GM06990 (cell line): ENCODE measurements at regions not wholly inside any gene's neighbourhood (a gene's known extent, or its start where the extent isn't known, plus 50 kb on each side); places are given as distances from the start of the nearest gene placed in this dataset.

Source experiments
- DNase-seq: peaks from one replicate; pipeline ENCODE4 v3.0.0-alpha.2; 2011; ENCODE audit not compliant: insufficient read length; ENCODE audit errors: extremely low read depth
- H3K27me3 ChIP-seq: replicated peaks from 2 replicates; pipeline ENCODE4 v1.6.0; 2011; ENCODE audit warnings: low read length; ENCODE audit not compliant: control insufficient read depth, insufficient read depth
- H3K36me3 ChIP-seq: 2 replicates; pipeline ENCODE4 v1.5.1; 2011; ENCODE audit warnings: low read length; ENCODE audit not compliant: control insufficient read depth, insufficient read depth
- H3K4me3 ChIP-seq: replicated peaks from 2 replicates; pipeline ENCODE4 v1.5.1; 2011; ENCODE audit warnings: low read depth, mild to moderate bottlenecking, control low read depth, low read length
- TF ChIP-seq, protein P1 (sequence below): IDR thresholded peaks from 2 replicates; pipeline ENCODE4 v1.5.1; 2011; ENCODE audit warnings: low read length, control low read depth, mild to moderate bottlenecking, inconsistent platforms; ENCODE audit not compliant: insufficient read depth, poor library complexity, severe bottlenecking

- Histone ChIP-seq H3K27me3 (no peaks in the 10 kb centered on the region; the same call in 1 of the 2 replicates), H3K36me3 (no peaks in the 10 kb centered on the region), H3K4me3 (no peak overlapping the region)
- DNase-seq, result no peak
- TF ChIP-seq, protein P1, sequence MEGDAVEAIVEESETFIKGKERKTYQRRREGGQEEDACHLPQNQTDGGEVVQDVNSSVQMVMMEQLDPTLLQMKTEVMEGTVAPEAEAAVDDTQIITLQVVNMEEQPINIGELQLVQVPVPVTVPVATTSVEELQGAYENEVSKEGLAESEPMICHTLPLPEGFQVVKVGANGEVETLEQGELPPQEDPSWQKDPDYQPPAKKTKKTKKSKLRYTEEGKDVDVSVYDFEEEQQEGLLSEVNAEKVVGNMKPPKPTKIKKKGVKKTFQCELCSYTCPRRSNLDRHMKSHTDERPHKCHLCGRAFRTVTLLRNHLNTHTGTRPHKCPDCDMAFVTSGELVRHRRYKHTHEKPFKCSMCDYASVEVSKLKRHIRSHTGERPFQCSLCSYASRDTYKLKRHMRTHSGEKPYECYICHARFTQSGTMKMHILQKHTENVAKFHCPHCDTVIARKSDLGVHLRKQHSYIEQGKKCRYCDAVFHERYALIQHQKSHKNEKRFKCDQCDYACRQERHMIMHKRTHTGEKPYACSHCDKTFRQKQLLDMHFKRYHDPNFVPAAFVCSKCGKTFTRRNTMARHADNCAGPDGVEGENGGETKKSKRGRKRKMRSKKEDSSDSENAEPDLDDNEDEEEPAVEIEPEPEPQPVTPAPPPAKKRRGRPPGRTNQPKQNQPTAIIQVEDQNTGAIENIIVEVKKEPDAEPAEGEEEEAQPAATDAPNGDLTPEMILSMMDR, result no peak
Observed at GRCh38 chr2:215573496-215573895, 137.6 kb upstream of the FN1 start.

GRCh38 chr2:215572341-215572848 is 136.5 kb upstream of the FN1 start:
- DNase-seq, result no peak
- Histone ChIP-seq H3K36me3 (no peaks in the 10 kb centered on the region), H3K27me3 (no peaks in the 10 kb centered on the region; the same call in 1 of the 2 replicates), H3K4me3 (no peak overlapping the region)
- TF ChIP-seq, protein P1, result no peak

DNA sequence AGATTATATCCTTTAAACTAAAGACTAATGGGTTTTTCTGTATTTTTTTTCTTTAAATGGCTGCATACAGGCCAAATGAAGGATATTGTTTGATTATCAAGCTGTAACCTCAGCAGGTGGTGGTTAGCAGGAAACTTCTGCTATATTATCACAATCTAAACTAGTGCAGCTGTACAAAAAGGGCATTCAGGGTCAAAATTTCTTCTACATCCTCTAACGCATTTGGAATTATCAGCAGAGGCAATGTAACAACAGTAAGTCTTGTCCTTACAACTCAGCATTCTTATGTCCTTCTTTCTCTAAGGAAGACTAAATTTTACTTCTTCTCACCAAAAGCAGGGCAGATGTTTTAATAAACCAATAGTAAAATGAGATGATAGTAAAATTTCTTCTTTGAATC is 135.8 kb upstream of the FN1 start:
- no peak for DNase-seq
- H3K4me3 ChIP-seq, result no peak overlapping the region

DNA sequence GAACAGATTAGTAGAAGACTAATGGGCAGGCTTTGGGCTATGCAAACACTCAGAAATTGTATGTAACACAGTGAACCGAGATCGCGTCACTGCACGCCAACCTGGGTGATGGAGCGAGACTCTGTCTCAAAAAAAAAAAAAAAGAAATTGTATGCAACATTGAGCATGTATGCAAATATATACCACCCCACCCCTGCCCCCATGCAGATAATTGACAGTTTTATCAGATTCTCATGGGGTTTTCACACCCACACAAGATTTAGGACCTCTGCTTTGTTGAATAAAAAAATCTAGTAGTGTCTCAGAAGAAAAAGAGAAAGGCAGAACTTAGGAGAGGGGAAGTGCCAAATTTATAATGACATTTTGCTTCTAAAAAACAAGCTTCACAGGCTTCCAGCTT is 131.6 kb upstream of the FN1 start:
- peak; percentile 41 for DNase-seq
- no peaks in the 10 kb centered on the region for H3K27me3 ChIP-seq
- H3K4me3 ChIP-seq, result no peak overlapping the region
- no peaks in the 10 kb centered on the region for H3K36me3 ChIP-seq
- TF ChIP-seq, protein P1, result no peak

More for the DNA sequence above, 135.8 kb upstream of the FN1 start:
- H3K36me3 ChIP-seq, result no peaks in the 10 kb centered on the region
- H3K27me3 ChIP-seq, result no peaks in the 10 kb centered on the region; the same call in 1 of the 2 replicates
- TF ChIP-seq, protein P1, result no peak

DNA sequence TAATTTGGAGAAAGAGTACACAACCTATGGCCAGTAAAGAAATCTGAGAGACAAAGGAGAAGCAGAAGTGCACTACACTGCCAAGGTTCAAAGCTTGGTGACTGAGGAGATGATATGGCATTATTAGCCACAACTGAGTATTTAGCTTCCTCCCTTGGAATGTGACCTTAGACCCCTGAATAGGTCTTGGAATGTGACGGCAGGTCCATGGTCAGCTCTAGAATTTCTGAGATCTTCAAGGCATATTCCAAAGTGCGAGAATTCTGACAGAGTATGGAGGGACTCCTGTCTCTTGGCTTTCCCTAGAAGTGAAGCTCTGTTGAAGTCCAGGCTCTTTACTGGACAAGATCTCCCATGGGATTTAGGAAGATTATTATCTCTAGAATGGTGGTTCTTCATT is 130.0 kb upstream of the FN1 start:
- DNase-seq, result no peak
- no peaks in the 10 kb centered on the region for H3K27me3 ChIP-seq
- H3K4me3 ChIP-seq, result no peak overlapping the region
- TF ChIP-seq, protein P1, result no peak
- H3K36me3 ChIP-seq, result no peaks in the 10 kb centered on the region

DNA sequence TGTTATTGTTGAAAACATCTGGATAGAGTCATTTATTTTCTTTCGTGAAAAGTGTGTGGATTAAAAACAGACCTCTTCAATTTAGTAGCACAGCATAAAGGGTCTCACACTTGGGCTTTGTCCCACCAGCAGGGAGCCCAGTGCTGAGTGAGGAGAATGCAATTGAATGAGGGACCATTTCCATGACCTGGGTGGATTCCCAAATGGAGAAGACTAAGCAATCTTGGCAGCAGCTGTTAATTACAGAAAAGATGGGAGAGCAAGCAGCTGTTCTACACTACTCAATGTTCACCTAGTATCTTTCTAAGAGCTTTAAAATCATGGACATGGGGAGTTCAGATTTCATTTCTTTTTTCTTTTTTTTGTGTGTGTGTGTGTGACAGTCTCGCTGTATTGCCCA is 121.8 kb upstream of the FN1 start:
- TF ChIP-seq, protein P1, result no peak
- Histone ChIP-seq H3K4me3 (no peak overlapping the region), H3K36me3 (no peaks in the 10 kb centered on the region), H3K27me3 (no peaks in the 10 kb centered on the region; the same call in 1 of the 2 replicates)
- no peak for DNase-seq
